HepG2 (cell line): ENCODE measurements at regions not wholly inside any gene's neighbourhood (a gene's known extent, or its start where the extent isn't known, plus 50 kb on each side); places are given as distances from the start of the nearest gene placed in this dataset.

Experiments used
- ATAC-seq: fragments of 200-7000 bp; cut with Tn5 transposase; 3 replicates; pipeline ENCODE4 v1.9.1; 2020; ENCODE audit warnings: mild to moderate bottlenecking, moderate library complexity
- BruUV-seq: library from RNA; stranded (reverse); fragments of 400-500 nt; replicated peaks from 2 replicates; lab custom pipeline; 2021; lab: Mats Ljungman, UMichigan
- CTCF ChIA-PET: fragments of 300-600 bp; formaldehyde crosslinking; extraction: SDS; loops from one replicate; lab custom pipeline; 2021; ENCODE audit warnings: low total read pairs, inconsistent platforms, low intra/inter-chr PET ratio; lab: Yijun Ruan, JAX
- POLR2A ChIA-PET: fragments of 350-600 bp; sonication (Branson Sonifier 250); formaldehyde crosslinking; loops from one replicate; lab custom pipeline; 2020; ENCODE audit warnings: antibody characterized with exemption, inconsistent platforms; lab: Yijun Ruan, JAX
- DNase-seq: peaks from one replicate; pipeline ENCODE4 v3.0.0-alpha.2; 2015; ENCODE audit warnings: low spot score
- FAIRE-seq: peaks from 3 replicates; lab custom pipeline; 2011; peaks lifted over from hg19 to GRCh38; lab: Jason Lieb, UNC
- H2AFZ ChIP-seq: one replicate; pipeline ENCODE4 v1.6.1; 2011; ENCODE audit warnings: low read length, inconsistent platforms
- H3K27ac ChIP-seq: fragments of 300-600 bp; 3 replicates; pipeline ENCODE4 v1.8.0; 2011; ENCODE audit warnings: mixed run types, mild to moderate bottlenecking, mixed read lengths, low read length, inconsistent platforms; ENCODE audit not compliant: insufficient read depth; ENCODE audit errors: extremely low read length
- H3K27me3 ChIP-seq, 2 experiments: fragments of 200-600 bp in 1 of 2; 2 replicates in 1 of 2; 3 replicates in 1 of 2; pipeline versions ENCODE4 v1.6.0 to v1.8.0; 2011; ENCODE audit warnings: low read length in 2 of 2, mild to moderate bottlenecking in 2 of 2, moderate library complexity in 2 of 2, inconsistent platforms in 1 of 2; ENCODE audit not compliant: insufficient read depth in 2 of 2, control insufficient read depth in 1 of 2
- H3K36me3 ChIP-seq, 2 experiments: fragments of 200-600 bp in 1 of 2; replicated peaks in 1 of 2; 2 replicates in 1 of 2; 3 replicates in 1 of 2; pipeline versions ENCODE4 v1.5.1 to v1.8.0; 2011; ENCODE audit warnings: low read length in 2 of 2, inconsistent platforms in 1 of 2; ENCODE audit not compliant: insufficient read depth in 2 of 2, control insufficient read depth in 1 of 2
- H3K4me1 ChIP-seq: 2 replicates; pipeline ENCODE4 v1.5.1; 2012; ENCODE audit warnings: low read length, inconsistent platforms; ENCODE audit not compliant: insufficient read depth
- H3K4me2 ChIP-seq: 2 replicates; pipeline ENCODE4 v1.6.0; 2011; ENCODE audit warnings: low read depth, low read length, inconsistent platforms
- H3K4me3 ChIP-seq, 3 experiments: fragments of 200-600 bp in 1 of 3; sonication (generic), shearing (Covaris generic) in 1 of 3; replicated peaks in 1 of 3; 2 replicates each; pipeline ENCODE4 v1.5.1; 2011 to 2016; ENCODE audit warnings: low read length in 3 of 3, inconsistent platforms in 2 of 3, low read depth in 2 of 3, mild to moderate bottlenecking in 2 of 3, control low read depth in 1 of 3, mixed read lengths in 1 of 3; ENCODE audit not compliant: insufficient read depth in 1 of 3
- H3K79me2 ChIP-seq: one replicate; pipeline ENCODE4 v1.6.1; 2011; ENCODE audit warnings: low read length, inconsistent platforms; ENCODE audit not compliant: insufficient read depth
- H3K9ac ChIP-seq: 2 replicates; pipeline ENCODE4 v1.6.0; 2011; ENCODE audit warnings: mild to moderate bottlenecking, low read depth, low read length, inconsistent platforms; ENCODE audit not compliant: insufficient read depth
- H3K9me3 ChIP-seq: 2 replicates; pipeline ENCODE4 v1.5.1; 2012; ENCODE audit warnings: mild to moderate bottlenecking, low read length
- H4K20me1 ChIP-seq: 2 replicates; pipeline ENCODE4 v1.6.0; 2011; ENCODE audit warnings: inconsistent platforms, mild to moderate bottlenecking, low read length, moderate library complexity; ENCODE audit not compliant: insufficient read depth
- AFF4 ChIP-seq: sonication (generic); formaldehyde crosslinking; IDR thresholded peaks from 2 replicates; pipeline ENCODE4 v1.4.0; 2020; ENCODE audit warnings: missing genetic modification reagents
- FOSL1 ChIP-seq: sonication (generic); formaldehyde crosslinking; IDR thresholded peaks from 2 replicates; pipeline ENCODE4 v1.9.0; 2021; ENCODE audit warnings: missing genetic modification reagents, borderline replicate concordance
- IRF2 ChIP-seq: IDR thresholded peaks from 2 replicates; pipeline ENCODE4 v1.6.1; 2018; ENCODE audit warnings: missing genetic modification reagents, missing compliant biosample characterization
- JUND ChIP-seq: sonication (generic); formaldehyde crosslinking; IDR thresholded peaks from 2 replicates; pipeline ENCODE4 v1.8.0; 2022; ENCODE audit warnings: mild to moderate bottlenecking, missing genetic modification reagents
- MNT ChIP-seq: fragments of 450-650 bp; IDR thresholded peaks from 2 replicates; pipeline ENCODE4 v1.6.1; 2016
- NONO ChIP-seq, 2 experiments: fragments of 450-650 bp in 1 of 2; sonication (generic) in 1 of 2; formaldehyde crosslinking in 1 of 2; IDR thresholded peaks in 1 of 2; conservative IDR thresholded peaks in 1 of 2; 2 replicates each; pipeline versions ENCODE4 v1.6.1 to v1.8.0; 2017 to 2022; ENCODE audit warnings: mild to moderate bottlenecking in 1 of 2, missing genetic modification reagents in 1 of 2, moderate library complexity in 1 of 2
- RAD21 ChIP-seq: fragments of 450-650 bp; formaldehyde crosslinking; IDR thresholded peaks from 2 replicates; pipeline ENCODE4 v1.5.0; 2020; ENCODE audit warnings: mild to moderate bottlenecking
- RCOR2 ChIP-seq: IDR thresholded peaks from 2 replicates; pipeline ENCODE4 v1.6.1; 2016; ENCODE audit warnings: missing biosample characterization, missing genetic modification reagents
- RFXAP ChIP-seq: sonication (generic); formaldehyde crosslinking; IDR thresholded peaks from 2 replicates; pipeline ENCODE4 v1.4.0; 2020; ENCODE audit warnings: missing genetic modification reagents, borderline replicate concordance
- TFE3 ChIP-seq: IDR thresholded peaks from 2 replicates; pipeline ENCODE4 v1.6.1; 2016
- ZNF12 ChIP-seq: sonication (generic); formaldehyde crosslinking; IDR thresholded peaks from 2 replicates; pipeline ENCODE4 v1.5.0; 2020; ENCODE audit warnings: missing genetic modification reagents
- ZNF180 ChIP-seq: sonication (generic); formaldehyde crosslinking; IDR thresholded peaks from 2 replicates; pipeline ENCODE4 v1.4.0; 2020; ENCODE audit warnings: low read depth, missing genetic modification reagents, borderline replicate concordance
- ZNF251 ChIP-seq: sonication (generic); formaldehyde crosslinking; IDR thresholded peaks from 2 replicates; pipeline ENCODE4 v1.9.0; 2021; ENCODE audit warnings: mild to moderate bottlenecking, missing genetic modification reagents
- ZNF280B ChIP-seq: sonication (generic); formaldehyde crosslinking; IDR thresholded peaks from 2 replicates; pipeline ENCODE4 v1.5.0; 2020; ENCODE audit warnings: missing genetic modification reagents, mild to moderate bottlenecking, borderline replicate concordance
- ZNF383 ChIP-seq: sonication (generic); formaldehyde crosslinking; IDR thresholded peaks from 2 replicates; pipeline ENCODE4 v1.4.0; 2020; ENCODE audit warnings: missing genetic modification reagents, mild to moderate bottlenecking, borderline replicate concordance
- ZNF432 ChIP-seq: sonication (generic); formaldehyde crosslinking; IDR thresholded peaks from 2 replicates; pipeline ENCODE4 v1.5.0; 2020; ENCODE audit warnings: missing genetic modification reagents, mild to moderate bottlenecking, borderline replicate concordance
- ZNF569 ChIP-seq: sonication (generic); formaldehyde crosslinking; IDR thresholded peaks from 2 replicates; pipeline ENCODE4 v1.5.0; 2020; ENCODE audit warnings: mild to moderate bottlenecking, missing genetic modification reagents, moderate library complexity, borderline replicate concordance
- ZNF780A ChIP-seq: sonication (generic); formaldehyde crosslinking; IDR thresholded peaks from 2 replicates; pipeline ENCODE4 v1.8.0; 2022; ENCODE audit warnings: mild to moderate bottlenecking, missing genetic modification reagents, moderate library complexity
- in situ Hi-C: cut with HindIII; loops from 2 replicates; pipeline ENCODE4 v1.10.0; 2017; ENCODE audit warnings: low pct_unique_long_range_greater_than_20kb; ENCODE audit not compliant: extremely low pct_ligation_motif_present
- intact Hi-C: fragments of 100-400 bp; cut with micrococcal nuclease; formaldehyde crosslinking; loops from one replicate; pipeline ENCODE4 v1.10.0; 2022; ENCODE audit not compliant: unreplicated experiment

- no peak overlapping the region for H3K27ac ChIP-seq
- FAIRE-seq (no peak), ATAC-seq (no peak), DNase-seq (no peak)
- ChIA-PET POLR2A (no interaction called here), CTCF (no interaction called here)
- H3K27me3 ChIP-seq = no peaks in the 10 kb centered on the region
- no peaks in the 10 kb centered on the region for H3K79me2 ChIP-seq
- H3K4me3 ChIP-seq = no peak overlapping the region
- H3K4me1 ChIP-seq = no peaks in the 10 kb centered on the region
- no peaks in the 10 kb centered on the region for H4K20me1 ChIP-seq
- no TSS peak for BruUV-seq
- no peak overlapping the region for H3K9ac ChIP-seq
- intact Hi-C loops = no loop called here
- H3K36me3 ChIP-seq = no peaks in the 10 kb centered on the region
- in situ Hi-C loops = no loop called here
- H3K9me3 ChIP-seq = no peaks in the 10 kb centered on the region
- no peak overlapping the region for H2AFZ ChIP-seq
- no peak overlapping the region for H3K4me2 ChIP-seq
- TF ChIP-seq ZNF180 (CRISPR knock-in tag) = no peak
- TF ChIP-seq ZNF280B (CRISPR knock-in tag) = no peak
- TF ChIP-seq ZNF569 (CRISPR knock-in tag) = no peak
- TF ChIP-seq ZNF251 = no peak
- TF ChIP-seq FOSL1 (CRISPR knock-in tag) = no peak
- TF ChIP-seq RFXAP (CRISPR knock-in tag) = no peak
- no peak for TF ChIP-seq ZNF432 (CRISPR knock-in tag)
- no peak for TF ChIP-seq ZNF780A (CRISPR knock-in tag)
- TF ChIP-seq ZNF12 (CRISPR knock-in tag) = no peak
- no peak for TF ChIP-seq RCOR2 (CRISPR knock-in tag)
- no peak for TF ChIP-seq AFF4 (CRISPR knock-in tag)
- TF ChIP-seq RAD21 (CRISPR knock-in tag) = no peak
- TF ChIP-seq TFE3 = no peak
- no peak for TF ChIP-seq ZNF383 (CRISPR knock-in tag)
- no peak for TF ChIP-seq MNT
- no peak for TF ChIP-seq IRF2 (CRISPR knock-in tag)
- no peak for TF ChIP-seq NONO (IDR thresholded peaks at IDR 0.05)
- no peak for TF ChIP-seq NONO (CRISPR knock-in tag; conservative IDR thresholded peaks at IDR 0.05)
- no peak for TF ChIP-seq JUND (CRISPR knock-in tag)
Measured at GRCh38 chr7:89757910-89758309, 396.4 kb upstream of the STEAP1 start.
